H9 (cell line): ENCODE measurements at regions not wholly inside any gene's neighbourhood (a gene's known extent, or its start where the extent isn't known, plus 50 kb on each side); places are given as distances from the start of the nearest gene placed in this dataset.

Experiments
- DNase-seq: peaks from one replicate; pipeline ENCODE4 v3.0.0-alpha.2; 2017
- H2AFZ ChIP-seq: one replicate; pipeline ENCODE4 v1.6.1; 2013; ENCODE audit warnings: mild to moderate bottlenecking, low read length, control low read depth, moderate library complexity
- H2AK5ac ChIP-seq: 2 replicates; pipeline ENCODE4 v1.6.1; 2013; ENCODE audit warnings: low read length, control low read depth, mixed read lengths; ENCODE audit not compliant: insufficient read length
- H2BK120ac ChIP-seq: one replicate; pipeline ENCODE4 v1.6.1; 2013; ENCODE audit warnings: low read depth, mild to moderate bottlenecking, low read length, control low read depth, inconsistent platforms; ENCODE audit not compliant: poor library complexity, severe bottlenecking
- H2BK12ac ChIP-seq: 2 replicates; pipeline ENCODE4 v1.6.1; 2013; ENCODE audit warnings: low read length, control low read depth, mixed read lengths, low read depth; ENCODE audit not compliant: insufficient read length
- H2BK15ac ChIP-seq: 2 replicates; pipeline ENCODE4 v1.6.1; 2013; ENCODE audit warnings: low read depth, low read length, control low read depth
- H2BK20ac ChIP-seq: one replicate; pipeline ENCODE4 v1.6.1; 2013; ENCODE audit warnings: low read depth, mild to moderate bottlenecking, low read length, control low read depth, inconsistent platforms; ENCODE audit not compliant: poor library complexity, severe bottlenecking
- H2BK5ac ChIP-seq: 2 replicates; pipeline ENCODE4 v1.6.1; 2013; ENCODE audit warnings: low read length, control low read depth, mixed read lengths; ENCODE audit not compliant: insufficient read length
- H3K14ac ChIP-seq: 2 replicates; pipeline ENCODE4 v1.6.1; 2013; ENCODE audit warnings: low read length, control low read depth; ENCODE audit not compliant: insufficient read depth
- H3K18ac ChIP-seq: 2 replicates; pipeline ENCODE4 v1.6.1; 2013; ENCODE audit warnings: low read depth, mild to moderate bottlenecking, mixed read lengths, low read length, control low read depth; ENCODE audit not compliant: insufficient read length
- H3K23ac ChIP-seq: 2 replicates; pipeline ENCODE4 v1.6.1; 2013; ENCODE audit warnings: low read length, control low read depth, mixed read lengths, low read depth; ENCODE audit not compliant: insufficient read length
- H3K23me2 ChIP-seq: 2 replicates; pipeline ENCODE4 v1.6.1; 2013; ENCODE audit warnings: low read depth, mild to moderate bottlenecking, mixed read lengths, low read length, control low read depth; ENCODE audit not compliant: insufficient read length, poor library complexity, severe bottlenecking
- H3K27ac ChIP-seq: 2 replicates; pipeline ENCODE4 v1.5.1; 2013; ENCODE audit warnings: low read length, control low read depth, mixed read lengths, low read depth; ENCODE audit not compliant: insufficient read length
- H3K27me3 ChIP-seq: 2 replicates; pipeline ENCODE4 v1.6.1; 2013; ENCODE audit warnings: low read length, control low read depth, inconsistent platforms; ENCODE audit not compliant: insufficient read depth
- H3K4ac ChIP-seq: 2 replicates; pipeline ENCODE4 v1.6.1; 2013; ENCODE audit warnings: low read depth, mild to moderate bottlenecking, control low read depth, inconsistent platforms, low read length, moderate library complexity
- H3K4me1 ChIP-seq: 2 replicates; pipeline ENCODE4 v1.6.1; 2013; ENCODE audit warnings: low read length, control low read depth, inconsistent platforms; ENCODE audit not compliant: insufficient read depth
- H3K4me2 ChIP-seq: 2 replicates; pipeline ENCODE4 v1.6.1; 2013; ENCODE audit warnings: low read length, control low read depth, mixed read lengths; ENCODE audit not compliant: insufficient read length, insufficient read depth
- H3K56ac ChIP-seq: 2 replicates; pipeline ENCODE4 v1.6.1; 2013; ENCODE audit warnings: low read depth, mild to moderate bottlenecking, mixed read lengths, low read length, control low read depth; ENCODE audit not compliant: insufficient read length
- H3K79me1 ChIP-seq: 2 replicates; pipeline ENCODE4 v1.6.1; 2013; ENCODE audit warnings: low read depth, mild to moderate bottlenecking, moderate library complexity, low read length, control low read depth, inconsistent platforms; ENCODE audit not compliant: insufficient read depth, poor library complexity, severe bottlenecking
- H3K79me2 ChIP-seq: 2 replicates; pipeline ENCODE4 v1.6.1; 2013; ENCODE audit warnings: low read length, control low read depth, inconsistent platforms; ENCODE audit not compliant: insufficient read depth
- H3K9ac ChIP-seq: 2 replicates; pipeline ENCODE4 v1.6.1; 2013; ENCODE audit warnings: low read length, control low read depth, mixed read lengths; ENCODE audit not compliant: insufficient read length; ENCODE audit errors: extremely low read depth
- H3K9me3 ChIP-seq: one replicate; pipeline ENCODE4 v1.6.1; 2013; ENCODE audit warnings: low read depth, low read length, inconsistent platforms; ENCODE audit not compliant: control insufficient read depth
- H3T11ph ChIP-seq: one replicate; pipeline ENCODE4 v1.6.1; 2013; ENCODE audit warnings: mild to moderate bottlenecking, low read length, control low read depth, inconsistent platforms
- H4K20me1 ChIP-seq: one replicate; pipeline ENCODE4 v1.6.1; 2013; ENCODE audit not compliant: control insufficient read depth, insufficient read length, insufficient read depth
- H4K5ac ChIP-seq: 2 replicates; pipeline ENCODE4 v1.6.1; 2013; ENCODE audit warnings: low read depth, mild to moderate bottlenecking, mixed read lengths, low read length, control low read depth; ENCODE audit not compliant: insufficient read length
- H4K8ac ChIP-seq: replicated peaks from 2 replicates; pipeline ENCODE4 v1.6.1; 2013; ENCODE audit warnings: low read length, control low read depth, mixed read lengths, low read depth; ENCODE audit not compliant: insufficient read length
- H4K91ac ChIP-seq: 2 replicates; pipeline ENCODE4 v1.6.1; 2013; ENCODE audit warnings: low read depth, mild to moderate bottlenecking, moderate library complexity, mixed read lengths, low read length, control low read depth; ENCODE audit not compliant: insufficient read length
- H3K27ac Mint-ChIP-seq, 3 experiments: 2 replicates in 2 of 3; 3 replicates in 1 of 3; pipeline ENCODE4 v1.8.0; 2020 to 2021; ENCODE audit warnings: mixed read lengths in 3 of 3, mild to moderate bottlenecking in 1 of 3, moderate library complexity in 1 of 3
- H3K27me3 Mint-ChIP-seq: 2 replicates; pipeline ENCODE4 v1.8.0; 2021; ENCODE audit warnings: low read depth, mild to moderate bottlenecking, moderate library complexity, mixed read lengths
- H3K36me3 Mint-ChIP-seq, 3 experiments: 2 replicates in 2 of 3; 3 replicates in 1 of 3; pipeline ENCODE4 v1.8.0; 2020 to 2021; ENCODE audit warnings: low read depth in 3 of 3, mixed read lengths in 3 of 3; ENCODE audit not compliant: insufficient read depth in 1 of 3
- H3K4me1 Mint-ChIP-seq, 2 experiments: 2 replicates each; pipeline ENCODE4 v1.8.0; 2020; ENCODE audit warnings: mixed read lengths in 2 of 2
- H3K4me3 Mint-ChIP-seq, 2 experiments: 2 replicates in 1 of 2; 3 replicates in 1 of 2; pipeline ENCODE4 v1.8.0; 2020 to 2021; ENCODE audit warnings: mild to moderate bottlenecking in 2 of 2, mixed read lengths in 2 of 2, moderate library complexity in 1 of 2
- H3K9me3 Mint-ChIP-seq, 2 experiments: 2 replicates in 1 of 2; 3 replicates in 1 of 2; pipeline ENCODE4 v1.8.0; 2020; ENCODE audit warnings: mild to moderate bottlenecking in 2 of 2, mixed read lengths in 2 of 2, moderate library complexity in 1 of 2
- CTCF ChIP-seq: fragments of 200-600 bp; sonication (generic); conservative IDR thresholded peaks from 3 replicates; pipeline ENCODE4 v1.8.0; 2021; ENCODE audit warnings: antibody characterized with exemption, mild to moderate bottlenecking
- WGBS: extraction: QIAGEN DNeasy Blood & Tissue Kit; methylation state at CpG from one replicate; pipeline ENCODE4 v1.1.7; 2013; ENCODE audit warnings: missing lambda C conversion rate, low lambda C conversion rate, mixed read lengths; ENCODE audit not compliant: insufficient read length; ENCODE audit errors: extremely low coverage; 5-methylcytosine and 5-hydroxymethylcytosine counted together

- no peak overlapping the region for H3K27ac ChIP-seq
- H3K9me3 Mint-ChIP-seq = no peaks in the 10 kb centered on the region
- H2BK5ac ChIP-seq = no peak overlapping the region
- no peaks in the 10 kb centered on the region for H3K36me3 Mint-ChIP-seq
- H3K23ac ChIP-seq = no peak overlapping the region
- H3K4me2 ChIP-seq = no peak overlapping the region
- H2AK5ac ChIP-seq = no peak overlapping the region
- no peak overlapping the region for H3T11ph ChIP-seq
- H3K4ac ChIP-seq = no peak overlapping the region
- H3K23me2 ChIP-seq = no peaks in the 10 kb centered on the region
- TF ChIP-seq CTCF = no peak
- H3K14ac ChIP-seq = no peak overlapping the region
- no peak for DNase-seq
- no peak overlapping the region for H2BK15ac ChIP-seq
- H3K4me1 ChIP-seq = no peaks in the 10 kb centered on the region; the same call in 1 of the 2 replicates
- H3K9ac ChIP-seq = no peak overlapping the region
- no peak overlapping the region for H3K56ac ChIP-seq
- no CpG with 5 or more reads among the region's 3 CpGs for WGBS
- no peak overlapping the region for H2BK120ac ChIP-seq
- H3K4me3 Mint-ChIP-seq = no peak overlapping the region
- peaks cover 17 to 19% of the 10 kb centered on the region in 2 experiments for H3K4me1 Mint-ChIP-seq
- H4K20me1 ChIP-seq = no peaks in the 10 kb centered on the region
- H2AFZ ChIP-seq = no peak overlapping the region
- no peak overlapping the region for H2BK12ac ChIP-seq
- no peaks in the 10 kb centered on the region for H3K9me3 ChIP-seq
- H3K27ac Mint-ChIP-seq = peak overlapping the region in 1 of 3 experiments; percentile 81; a peak in 2 of 7 replicates
- H3K79me1 ChIP-seq = no peaks in the 10 kb centered on the region
- no peak overlapping the region for H4K91ac ChIP-seq
- H3K79me2 ChIP-seq = no peaks in the 10 kb centered on the region
- H3K27me3 ChIP-seq = no peaks in the 10 kb centered on the region
- H4K8ac ChIP-seq = no peak overlapping the region
- H3K27me3 Mint-ChIP-seq = no peaks in the 10 kb centered on the region
- H2BK20ac ChIP-seq = no peak overlapping the region
- no peak overlapping the region for H4K5ac ChIP-seq
- no peak overlapping the region for H3K18ac ChIP-seq
These were observed 601.0 kb upstream of the KIRREL3 start for GRCh38 chr11:127601578-127601977.
